T1000 (cell line): ENCODE measurements at regions not wholly inside any gene's neighbourhood (a gene's known extent, or its start where the extent isn't known, plus 50 kb on each side); places are given as distances from the start of the nearest gene placed in this dataset.
"Not testable (repeated sequence)": the region's sequence is repeated elsewhere in the genome, so short reads cannot be mapped to it uniquely, and the experiment has no call there.

ENCODE experiments used
- DNase-seq: peaks from one replicate; lab custom pipeline; 2025; ENCODE audit warnings: mixed read lengths; lab: John Stamatoyannopoulos, UW

DNA sequence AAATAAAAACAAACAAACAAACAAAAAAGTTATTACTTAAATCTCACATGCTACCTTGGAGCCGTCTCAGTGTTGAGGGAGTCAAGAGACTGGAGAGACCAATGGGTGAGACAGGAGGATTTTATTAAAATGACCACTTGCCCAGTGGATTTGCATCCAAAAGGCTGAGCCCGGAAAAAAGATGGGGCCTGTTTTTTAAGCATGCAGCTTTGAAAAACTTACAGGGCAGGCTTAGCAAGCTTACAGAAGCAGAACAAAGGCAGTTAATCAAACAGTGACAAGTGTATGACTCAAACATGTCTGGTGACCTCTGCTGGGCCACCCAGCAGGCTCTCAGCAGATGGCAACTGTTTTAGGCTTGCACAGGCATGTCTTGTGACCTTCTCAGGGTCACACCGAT lies 82.5 kb downstream of the POTEH start:
- DNase-seq = peak; percentile 22

DNA sequence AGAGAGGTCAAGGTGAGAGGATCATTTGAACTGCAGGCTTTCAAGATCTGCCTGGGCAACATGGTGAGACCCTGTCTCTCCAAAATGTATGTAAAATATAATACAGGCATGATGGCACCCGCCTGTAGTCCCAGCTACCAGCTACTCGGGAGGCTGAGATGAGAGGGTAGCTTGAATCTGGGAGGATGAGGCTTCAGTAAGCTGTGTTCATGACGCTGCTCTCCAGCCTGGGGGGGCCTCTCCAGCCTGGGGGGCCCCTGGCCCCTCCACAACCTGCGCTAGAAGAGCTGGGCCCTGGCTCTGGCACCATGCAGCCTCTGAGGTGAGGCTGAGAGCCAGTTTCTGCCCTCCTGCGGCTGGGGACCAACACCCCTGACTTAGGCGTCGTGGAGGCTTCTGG lies 85.3 kb downstream of the POTEH start:
- DNase-seq = not testable (repeated sequence)

DNA sequence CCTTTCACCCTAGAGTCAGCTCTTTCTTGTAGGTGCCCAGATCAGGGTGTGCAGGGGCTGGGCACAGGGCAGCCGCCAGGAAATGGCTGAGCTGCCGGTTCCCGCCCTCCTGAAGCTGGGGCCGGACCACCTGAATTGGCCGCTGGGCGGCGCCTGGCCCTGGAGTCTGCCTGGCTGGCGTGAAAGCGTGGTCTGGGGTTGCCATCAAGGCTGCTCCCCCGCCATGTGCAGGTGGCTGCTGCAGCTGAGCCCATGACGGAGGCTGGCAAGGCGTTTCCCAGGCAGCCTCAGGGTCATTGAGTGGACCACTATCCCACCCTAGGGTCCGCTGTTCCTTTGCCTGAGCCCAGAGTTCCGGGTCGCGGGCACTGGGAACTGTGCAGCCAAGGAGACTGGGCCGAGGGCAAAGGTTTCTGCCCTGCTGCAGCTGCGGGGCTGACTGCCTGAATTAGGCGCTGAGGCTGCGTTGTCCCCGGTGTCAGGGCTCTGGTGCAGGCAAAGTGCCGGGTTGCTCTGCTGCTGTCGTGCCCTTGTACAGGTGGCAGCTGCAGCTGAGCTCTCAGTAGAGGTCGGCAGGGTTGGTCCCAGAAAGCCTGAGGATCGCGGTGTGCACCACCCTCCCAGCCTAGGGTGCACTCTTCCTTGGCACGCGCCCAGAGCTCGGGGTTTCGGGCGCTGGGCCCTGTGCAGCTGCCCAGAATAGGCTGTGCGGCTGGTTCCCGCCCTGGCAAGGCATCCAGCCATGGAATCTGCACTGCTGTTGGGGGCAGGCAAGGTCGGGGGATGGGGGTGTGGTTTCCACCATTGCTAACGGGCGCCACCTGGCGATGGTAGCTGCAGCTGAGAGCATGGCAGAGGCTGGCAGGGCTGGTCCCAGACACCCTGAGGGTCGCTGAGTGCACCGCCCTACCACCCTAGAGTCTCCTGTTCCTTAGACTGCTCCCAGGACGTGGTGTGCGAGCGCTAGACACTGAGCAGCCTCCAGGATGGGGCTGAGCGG lies 86.1 kb downstream of the POTEH start:
- DNase-seq = not testable (repeated sequence)

DNA sequence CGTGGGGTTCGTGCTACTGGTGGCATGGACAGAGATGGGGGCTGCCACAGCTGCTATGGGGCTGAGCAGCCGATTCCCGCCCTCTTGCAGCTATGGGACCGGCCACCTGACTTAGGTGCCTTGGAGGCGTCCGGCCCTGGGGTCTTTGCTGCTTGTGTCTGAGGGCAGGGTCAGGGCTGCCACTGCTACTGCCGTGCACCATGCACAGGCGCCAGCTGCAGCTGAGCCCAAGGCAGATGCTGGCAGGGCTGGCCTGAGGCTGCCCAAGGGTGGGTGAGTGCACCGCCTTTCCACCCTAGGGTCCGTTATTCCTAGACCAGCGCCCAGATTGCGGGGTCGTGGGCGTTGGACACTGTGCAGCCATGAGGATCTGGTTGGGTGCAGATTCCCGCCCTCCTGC lies 86.9 kb downstream of the POTEH start:
- not testable (repeated sequence) for DNase-seq

DNA sequence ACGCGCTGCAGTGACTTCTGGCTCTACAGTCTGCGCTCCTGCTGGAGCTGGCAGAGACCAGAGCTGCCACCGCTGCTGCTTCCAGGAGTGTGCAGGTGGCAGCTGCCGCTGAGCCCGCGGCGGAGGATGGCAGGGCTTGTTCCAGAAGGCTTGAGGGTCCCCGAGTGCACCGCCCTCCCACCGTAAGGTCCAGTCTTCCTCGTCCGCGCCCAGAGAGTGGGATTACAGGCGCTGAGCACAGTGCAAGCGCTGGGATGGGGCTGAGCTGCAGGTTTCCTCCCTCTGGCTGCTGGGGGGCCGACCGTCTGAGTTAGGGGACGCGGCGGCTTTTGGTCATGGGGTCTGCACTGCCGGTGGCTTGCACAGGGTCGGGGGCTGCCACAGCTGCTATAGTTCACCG lies 87.3 kb downstream of the POTEH start:
- DNase-seq = not testable (repeated sequence)

DNA sequence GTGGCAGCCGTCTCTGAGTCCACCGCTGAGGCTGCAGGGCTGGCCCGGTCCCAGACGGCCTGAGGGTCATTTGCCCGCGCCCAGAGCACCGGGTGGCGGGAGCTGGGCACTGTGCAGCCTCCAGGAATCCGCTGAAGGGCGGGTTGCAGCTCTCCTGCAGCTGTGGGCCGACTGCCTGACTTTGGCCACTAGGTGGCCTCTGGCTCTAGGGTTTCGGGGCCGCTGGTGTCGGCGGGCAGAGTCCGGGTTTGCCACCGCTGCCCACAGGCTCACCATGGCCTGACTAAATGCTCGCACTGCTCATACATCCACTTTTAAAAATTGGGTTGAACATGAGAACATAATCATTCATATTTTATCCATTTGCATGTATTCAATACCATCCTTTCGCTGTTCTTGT lies 87.7 kb downstream of the POTEH start:
- not testable (repeated sequence) for DNase-seq

DNA sequence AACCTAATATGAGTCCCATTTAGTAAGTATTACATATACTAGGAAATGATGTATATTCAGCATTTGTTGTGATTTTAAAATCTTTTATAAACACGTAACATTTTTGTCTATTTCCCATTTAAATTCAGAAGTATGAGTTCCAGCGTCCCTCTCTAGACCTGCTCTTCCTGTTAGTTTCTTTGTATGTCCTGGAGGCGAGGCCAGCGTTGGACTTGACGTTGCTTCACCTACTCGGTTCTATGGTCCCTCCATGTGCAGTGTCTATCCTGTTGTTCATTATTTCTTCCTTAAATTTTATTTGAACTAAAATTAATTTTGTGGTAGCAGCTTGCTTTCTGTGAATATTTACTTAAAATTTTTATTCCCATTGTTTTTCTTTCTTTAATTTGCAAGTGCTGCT lies 88.5 kb downstream of the POTEH start:
- not testable (repeated sequence) for DNase-seq

DNA sequence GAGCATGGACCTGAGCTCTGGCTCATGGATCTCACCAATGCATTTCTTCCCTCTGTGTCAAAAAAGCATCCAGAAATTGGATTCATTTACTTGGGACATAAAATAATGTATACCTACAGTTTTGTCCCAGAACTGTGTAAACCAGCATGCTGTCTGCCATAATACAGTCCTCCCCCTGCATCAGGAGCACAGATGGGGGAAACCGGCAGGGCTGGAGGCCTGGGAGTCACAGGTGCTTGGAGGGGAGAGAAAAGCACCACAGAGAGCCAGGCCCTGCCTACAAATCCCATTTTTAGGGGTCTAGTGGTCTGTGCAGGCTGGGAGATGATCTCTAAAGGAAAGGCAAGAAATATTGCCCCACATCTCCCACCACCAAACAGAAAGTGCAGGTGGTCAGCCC lies 91.8 kb downstream of the POTEH start:
- DNase-seq = not testable (repeated sequence)

DNA sequence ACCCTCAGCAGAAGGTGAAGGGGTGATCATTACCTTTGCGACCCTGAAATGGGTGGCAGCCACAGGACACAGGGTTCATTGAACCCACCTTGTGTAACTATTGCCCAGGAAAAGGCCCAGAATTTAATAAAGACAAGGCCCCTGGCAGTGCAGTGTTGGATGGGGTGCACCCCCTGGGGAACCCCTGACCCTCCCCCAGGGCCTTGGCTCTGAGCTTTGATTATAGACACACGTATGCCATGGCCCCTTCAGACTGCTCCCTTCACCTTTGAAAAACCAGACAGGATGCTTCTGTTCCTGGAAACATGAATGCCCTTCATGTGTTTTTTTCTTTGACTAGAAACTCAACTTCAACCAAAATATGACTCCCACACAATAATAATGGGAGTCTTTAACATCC lies 93.1 kb downstream of the POTEH start:
- not testable (repeated sequence) for DNase-seq

DNA sequence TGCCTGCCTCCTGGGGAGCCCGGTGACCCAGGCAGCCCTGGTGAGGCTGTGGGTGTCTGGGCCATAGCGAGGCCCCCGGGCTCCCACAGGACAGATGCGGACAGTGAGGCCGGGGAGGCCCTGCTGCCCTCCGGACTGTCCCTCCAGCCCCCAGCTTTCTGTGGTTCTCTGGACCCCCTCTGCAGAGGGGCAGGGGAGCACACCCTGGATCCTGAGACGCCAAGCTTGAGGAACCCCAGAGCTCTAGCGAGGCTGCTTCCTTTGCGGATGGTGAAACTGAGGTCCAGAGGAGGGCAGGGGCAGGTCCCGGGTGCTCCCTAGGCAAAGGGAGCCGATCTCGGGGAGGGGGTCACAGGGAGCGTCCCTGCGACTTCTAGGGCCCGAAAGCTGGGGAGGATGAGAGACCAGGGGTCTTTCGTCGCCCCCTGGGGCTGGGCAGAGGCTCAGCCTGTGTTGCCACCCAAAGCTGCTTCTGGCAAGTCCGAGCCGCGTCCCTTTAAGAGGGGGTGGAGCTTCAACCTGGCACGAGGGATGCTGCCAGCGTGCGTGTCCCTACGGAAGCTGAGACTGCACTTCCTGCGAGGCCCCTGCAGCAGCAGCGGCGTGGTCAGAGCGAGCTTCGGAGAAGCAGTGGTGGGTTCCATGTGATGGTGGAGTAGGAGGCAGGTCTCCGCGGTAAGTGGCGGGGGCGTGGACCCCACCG lies 94.7 kb downstream of the POTEH start:
- DNase-seq = not testable (repeated sequence)

DNA sequence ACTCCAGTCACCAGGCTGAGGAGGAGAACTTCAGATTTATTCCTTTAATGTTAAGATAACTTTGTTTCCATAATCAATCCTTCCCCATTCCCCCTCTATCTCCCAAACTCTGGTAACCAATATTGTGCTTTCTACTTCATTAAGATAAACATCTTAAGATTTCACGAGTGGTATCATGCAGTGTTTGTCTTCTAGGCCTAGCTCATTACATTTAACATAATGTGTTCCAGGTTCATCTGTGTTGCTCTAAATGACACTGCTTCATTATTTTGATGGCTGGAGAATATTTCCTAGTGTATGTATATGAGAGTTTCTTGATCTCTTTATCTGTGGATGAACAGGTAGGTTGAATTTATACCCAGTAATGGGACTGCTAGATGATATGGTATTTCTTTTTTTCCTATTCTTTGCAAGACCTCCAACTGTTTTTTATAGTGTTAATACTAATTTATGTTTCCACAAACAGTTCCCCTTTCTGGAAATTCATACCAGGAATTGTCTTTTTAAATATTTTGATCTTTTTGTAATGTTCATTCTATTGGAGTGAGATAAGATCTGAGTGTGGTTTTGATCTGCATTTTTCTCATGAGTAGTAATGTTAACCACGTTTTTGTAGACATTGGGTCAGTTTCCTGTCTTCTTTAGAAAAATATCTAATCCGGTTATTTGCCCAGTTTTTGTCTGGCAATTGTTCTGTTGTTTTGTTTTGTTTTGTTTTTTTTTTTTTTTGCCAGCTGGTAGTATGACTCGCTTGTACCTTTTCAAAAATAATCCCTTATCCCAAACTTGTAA lies 97.3 kb downstream of the POTEH start:
- not testable (repeated sequence) for DNase-seq

DNA sequence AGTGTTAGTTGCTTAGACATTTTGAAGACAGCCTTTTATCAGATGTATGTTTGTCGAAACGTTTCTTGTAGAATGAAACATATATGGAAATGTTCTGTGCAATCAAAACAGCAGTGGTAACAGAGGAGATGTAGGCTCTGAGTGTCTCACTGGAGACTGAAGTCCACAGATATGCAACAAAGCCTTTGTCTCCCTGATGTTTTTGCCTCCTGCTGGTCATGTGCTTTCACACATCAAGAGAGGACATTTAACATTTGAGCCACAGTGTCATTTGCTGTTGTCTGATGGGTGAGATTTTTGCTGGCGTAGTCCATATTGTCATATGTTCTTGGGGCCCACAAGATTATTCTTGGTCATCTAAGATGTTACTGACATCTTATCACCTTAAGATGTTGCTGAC lies 101.7 kb downstream of the POTEH start:
- DNase-seq = not testable (repeated sequence)

DNA sequence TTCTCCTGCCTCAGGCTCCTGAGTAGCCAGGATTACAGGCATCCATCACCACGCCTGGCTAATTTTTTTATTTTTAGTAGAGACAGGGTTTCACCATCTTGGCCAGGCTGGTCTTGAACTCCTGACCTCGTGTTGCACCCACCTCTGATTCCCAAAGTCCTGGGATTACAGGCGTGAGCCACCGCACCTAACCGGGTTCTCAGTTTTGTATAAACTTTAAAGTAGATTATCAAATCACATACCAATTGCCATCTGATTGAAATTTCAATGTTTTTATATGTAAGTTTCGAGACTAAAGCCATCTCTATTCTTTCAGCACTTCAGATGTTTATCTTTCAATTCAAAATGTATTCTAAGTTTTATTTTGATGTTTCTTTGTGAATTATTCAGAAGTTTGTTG lies 110.1 kb downstream of the POTEH start:
- not testable (repeated sequence) for DNase-seq

DNA sequence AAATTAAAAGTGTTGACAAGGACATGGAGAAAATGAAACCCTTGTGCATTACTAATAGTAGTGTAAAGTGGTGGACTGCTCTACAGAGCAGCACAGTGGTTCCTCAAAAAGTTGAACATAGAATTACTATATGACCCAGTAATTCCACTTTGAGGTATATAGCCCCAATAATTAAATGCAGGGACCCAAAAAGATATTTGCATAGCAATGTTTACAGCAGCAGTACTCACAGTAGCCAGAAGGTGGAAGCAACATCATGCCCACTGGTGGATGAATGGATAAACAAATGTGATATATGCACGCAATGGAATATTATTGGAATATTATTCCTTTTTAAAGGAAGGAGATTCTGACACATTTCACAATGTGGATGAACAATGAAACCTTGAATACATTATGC lies 121.3 kb downstream of the POTEH start:
- not testable (repeated sequence) for DNase-seq

DNA sequence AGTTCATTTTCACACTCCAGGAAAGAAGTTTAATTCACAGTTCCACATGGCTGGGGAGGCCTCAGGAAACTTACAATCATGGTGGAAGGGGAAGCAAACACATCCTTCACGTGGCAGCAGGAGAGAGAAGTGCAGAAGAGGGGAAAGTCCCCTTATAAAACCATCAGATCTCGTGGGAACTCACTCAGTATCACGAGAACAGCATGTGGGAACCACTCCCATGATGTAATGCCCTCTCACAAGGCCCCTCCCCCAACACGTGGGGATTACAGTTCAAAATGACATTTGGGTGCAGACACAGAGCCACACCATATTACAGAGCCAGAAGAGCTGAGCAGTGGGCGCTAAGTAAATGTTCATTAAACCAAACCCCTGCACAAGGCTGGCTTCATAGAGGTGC lies 126.0 kb downstream of the POTEH start:
- not testable (repeated sequence) for DNase-seq

DNA sequence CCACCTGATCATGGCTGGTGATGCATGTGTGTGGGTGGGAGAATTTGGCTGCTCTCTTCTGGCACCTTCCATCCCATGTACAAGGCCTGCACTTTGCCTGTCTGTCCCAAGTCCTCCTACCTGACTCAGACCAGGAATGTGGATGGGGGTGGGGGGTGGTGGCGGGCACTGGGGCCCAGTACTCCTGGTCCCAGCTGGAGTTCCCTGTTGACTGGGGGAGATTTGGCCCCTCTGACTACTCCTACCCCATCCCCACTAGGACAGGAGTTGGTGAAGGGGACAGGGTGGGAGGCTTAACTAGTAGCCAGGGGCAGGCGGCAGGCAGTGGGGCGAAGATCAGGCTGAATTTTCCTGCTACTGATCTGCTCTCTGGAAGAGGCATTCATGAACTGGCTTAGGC lies 126.6 kb downstream of the POTEH start:
- DNase-seq = not testable (repeated sequence)

DNA sequence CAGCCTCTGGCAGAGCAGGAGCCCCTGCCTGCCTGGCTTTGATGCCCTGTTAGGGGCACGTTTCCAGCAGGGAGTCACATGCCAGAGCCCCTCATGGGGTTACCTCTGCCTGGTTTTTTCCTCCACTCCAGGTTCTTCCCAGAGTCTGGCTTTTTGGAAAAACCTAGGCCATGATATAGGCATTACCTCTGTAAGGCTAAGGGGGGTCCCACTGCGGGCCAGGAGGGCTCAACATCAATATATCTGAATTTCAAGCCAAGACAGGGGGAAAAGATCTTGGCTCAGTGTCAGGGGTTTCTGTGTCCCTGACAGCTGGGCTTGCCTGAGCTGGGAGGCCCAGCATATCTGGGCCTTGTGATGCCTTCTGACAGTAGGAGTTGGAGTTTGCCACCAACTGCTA lies 127.4 kb downstream of the POTEH start:
- DNase-seq = not testable (repeated sequence)

DNA sequence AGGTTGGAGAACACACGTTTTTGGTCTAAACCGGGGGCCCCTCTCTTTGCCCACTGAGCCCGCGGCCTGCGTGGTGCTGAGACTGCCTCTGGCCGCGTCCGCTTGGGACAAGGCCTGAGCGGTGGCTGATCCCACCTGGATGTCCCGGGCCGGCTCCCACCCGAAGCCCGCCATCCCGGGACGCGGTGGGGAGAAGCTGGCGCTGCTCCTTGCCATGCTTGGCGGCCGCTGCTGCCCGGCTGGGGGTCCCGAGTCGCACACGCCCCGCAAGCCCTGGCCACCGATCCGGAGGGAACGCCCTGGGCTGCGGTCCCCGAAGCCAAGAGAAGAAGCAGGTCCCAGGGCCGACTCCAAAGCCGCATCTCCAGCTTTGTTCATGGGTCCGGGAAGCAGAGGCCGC lies 130.1 kb downstream of the POTEH start:
- not testable (repeated sequence) for DNase-seq

DNA sequence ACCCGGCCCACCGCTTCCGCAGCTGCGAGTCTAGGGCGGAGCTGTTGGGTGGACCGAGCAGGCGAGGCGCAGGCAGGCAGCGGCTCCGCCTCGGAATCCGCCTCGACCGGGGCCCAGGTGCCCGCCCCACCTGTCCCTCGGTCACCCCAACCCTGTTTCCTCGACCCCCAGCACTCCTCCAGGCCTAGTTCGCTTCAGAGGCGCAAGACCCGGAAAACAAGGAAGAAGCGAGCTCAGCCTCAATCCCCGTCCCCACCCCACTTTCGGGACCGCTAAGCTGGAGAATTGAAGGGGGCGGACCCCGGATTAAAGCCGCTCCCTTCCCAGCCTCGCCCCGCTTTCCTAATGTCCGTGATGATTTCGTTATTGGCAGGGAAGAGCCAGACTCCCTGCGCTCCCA lies 131.3 kb downstream of the POTEH start:
- not testable (repeated sequence) for DNase-seq

DNA sequence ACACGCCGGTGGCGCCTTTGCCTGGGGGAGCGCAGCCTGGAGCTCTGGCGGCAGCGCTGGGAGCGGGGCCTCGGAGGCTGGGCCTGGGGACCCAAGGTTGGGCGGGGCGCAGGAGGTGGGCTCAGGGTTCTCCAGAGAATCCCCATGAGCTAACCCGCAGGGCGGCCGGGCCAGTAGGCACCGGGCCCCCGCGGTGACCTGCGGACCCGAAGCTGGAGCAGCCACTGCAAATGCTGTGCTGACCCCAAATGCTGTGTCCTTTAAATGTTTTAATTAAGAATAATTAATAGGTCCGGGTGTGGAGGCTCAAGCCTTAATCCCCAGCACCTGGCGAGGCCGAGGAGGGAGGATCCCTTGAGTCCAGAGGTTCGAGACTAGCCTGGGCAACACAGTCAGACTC lies 132.2 kb downstream of the POTEH start:
- not testable (repeated sequence) for DNase-seq

DNA sequence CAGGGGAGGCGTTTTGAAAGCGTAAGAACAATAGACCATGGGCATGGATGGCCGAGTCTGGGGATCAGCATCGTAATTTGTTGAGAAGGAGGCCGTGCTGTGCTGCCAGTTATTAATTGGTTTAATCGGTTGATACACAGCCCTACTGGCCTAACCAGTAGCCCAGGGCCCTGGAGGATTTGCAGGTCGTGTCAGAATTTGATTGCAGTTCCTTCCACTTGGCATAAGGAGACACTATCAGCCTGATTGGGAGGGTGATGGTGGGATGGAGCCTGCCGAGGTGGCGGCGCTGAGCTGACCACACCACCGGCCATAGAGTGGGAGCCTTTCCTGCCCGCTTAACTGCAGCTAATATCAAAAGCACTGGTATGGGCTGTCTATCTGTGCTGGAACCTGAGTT lies 133.4 kb downstream of the POTEH start:
- DNase-seq = not testable (repeated sequence)

DNA sequence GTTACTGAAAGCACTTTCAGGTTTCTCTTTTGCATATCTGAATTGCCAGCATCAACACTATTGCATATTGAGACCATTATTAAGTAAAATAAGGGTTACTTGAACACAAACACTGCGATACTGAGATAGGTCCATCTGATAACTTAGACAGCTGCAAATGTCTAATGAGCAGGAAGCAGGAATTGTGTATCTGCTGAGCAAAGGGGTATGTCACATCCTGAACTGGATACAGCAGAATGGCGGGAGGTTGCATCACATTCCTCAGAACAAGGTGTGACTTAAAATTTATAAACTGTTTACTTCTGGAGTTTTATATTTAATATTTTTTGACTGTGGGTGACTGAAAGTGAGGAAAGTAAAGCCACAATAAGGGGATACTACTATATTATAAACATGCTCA lies 142.4 kb downstream of the POTEH start:
- not testable (repeated sequence) for DNase-seq
